GM12878 (cell line): ENCODE measurements at regions not wholly inside any gene's neighbourhood (a gene's known extent, or its start where the extent isn't known, plus 50 kb on each side); places are given as distances from the start of the nearest gene placed in this dataset.

Experiments used
- ASH2L ChIP-seq: fragments of 300-600, 200-600 bp; sonication (generic); IDR thresholded peaks from 2 replicates; pipeline ENCODE4 v1.6.1; 2017; ENCODE audit warnings: low read depth, mild to moderate bottlenecking, borderline replicate concordance
- BRCA1 ChIP-seq: IDR thresholded peaks from 2 replicates; pipeline ENCODE4 v1.6.1; 2011; ENCODE audit warnings: low read depth, low read length, improper control_type of control experiment
- CREM ChIP-seq: IDR thresholded peaks from 2 replicates; pipeline ENCODE4 v1.6.1; 2014; ENCODE audit warnings: antibody characterized with exemption, low read depth
- CTCF ChIP-seq, 3 experiments: IDR thresholded peaks in 2 of 3; conservative IDR thresholded peaks in 1 of 3; 2 replicates each; pipeline ENCODE4 v1.5.1; 2011; ENCODE audit warnings: low read depth in 3 of 3, low read length in 3 of 3, mild to moderate bottlenecking in 3 of 3, control low read depth in 2 of 3, moderate library complexity in 2 of 3, inconsistent platforms in 1 of 3, mixed read lengths in 1 of 3; ENCODE audit not compliant: control insufficient read depth in 2 of 3, insufficient read depth in 1 of 3; ENCODE audit errors: extremely low read depth in 1 of 3
- GATAD2B ChIP-seq: fragments of 450-650 bp; conservative IDR thresholded peaks from 2 replicates; pipeline ENCODE4 v1.6.1; 2017; ENCODE audit warnings: low read depth, mild to moderate bottlenecking, moderate library complexity
- KDM1A ChIP-seq: fragments of 200-600 bp; sonication (generic); IDR thresholded peaks from 2 replicates; pipeline ENCODE4 v1.6.1; 2016; ENCODE audit warnings: borderline replicate concordance
- MAX ChIP-seq: IDR thresholded peaks from 2 replicates; pipeline ENCODE4 v1.6.1; 2012; ENCODE audit warnings: low read depth, low read length, improper control_type of control experiment
- NFIC ChIP-seq: IDR thresholded peaks from 2 replicates; pipeline ENCODE4 v1.6.1; 2012; ENCODE audit warnings: low read depth, mild to moderate bottlenecking, inconsistent platforms, low read length, moderate library complexity
- POLR2AphosphoS5 ChIP-seq: IDR thresholded peaks from 2 replicates; pipeline ENCODE4 v1.6.1; 2011; ENCODE audit warnings: mild to moderate bottlenecking, low read length, inconsistent platforms
- SMC3 ChIP-seq: IDR thresholded peaks from 2 replicates; pipeline ENCODE4 v1.6.1; 2011; ENCODE audit warnings: low read length, improper control_type of control experiment, borderline replicate concordance
- TCF12 ChIP-seq: IDR thresholded peaks from 2 replicates; pipeline ENCODE4 v1.6.1; 2011; ENCODE audit warnings: low read depth, mild to moderate bottlenecking, low read length
- YY1 ChIP-seq: IDR thresholded peaks from 2 replicates; pipeline ENCODE4 v1.6.1; 2011; ENCODE audit warnings: low read depth, mild to moderate bottlenecking, low read length
- TF ChIP-seq, protein P1 (sequence below): IDR thresholded peaks from 2 replicates; pipeline ENCODE4 v1.6.1; 2012; ENCODE audit warnings: low read depth, low read length, improper control_type of control experiment

- TF ChIP-seq BRCA1 (no peak), CTCF (IDR thresholded peaks at IDR 0.05 in 2 of 3, conservative IDR thresholded peaks at IDR 0.05 in 1 of 3; ENCODE audit: control insufficient read depth in 2 of 3, extremely low read depth in 1 of 3, insufficient read depth in 1 of 3, low read depth in 3 of 3, low read length in 3 of 3) (no peak), CREM (no peak), MAX (no peak), NFIC (no peak), KDM1A (no peak), SMC3 (no peak), ASH2L (no peak), POLR2AphosphoS5 (no peak), TCF12 (no peak), GATAD2B (no peak), YY1 (no peak)
- TF ChIP-seq, protein P1, sequence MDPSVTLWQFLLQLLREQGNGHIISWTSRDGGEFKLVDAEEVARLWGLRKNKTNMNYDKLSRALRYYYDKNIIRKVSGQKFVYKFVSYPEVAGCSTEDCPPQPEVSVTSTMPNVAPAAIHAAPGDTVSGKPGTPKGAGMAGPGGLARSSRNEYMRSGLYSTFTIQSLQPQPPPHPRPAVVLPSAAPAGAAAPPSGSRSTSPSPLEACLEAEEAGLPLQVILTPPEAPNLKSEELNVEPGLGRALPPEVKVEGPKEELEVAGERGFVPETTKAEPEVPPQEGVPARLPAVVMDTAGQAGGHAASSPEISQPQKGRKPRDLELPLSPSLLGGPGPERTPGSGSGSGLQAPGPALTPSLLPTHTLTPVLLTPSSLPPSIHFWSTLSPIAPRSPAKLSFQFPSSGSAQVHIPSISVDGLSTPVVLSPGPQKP, result no peak
Observed at GRCh38 chr10:64102264-64102633, 581.0 kb downstream of the REEP3 start.
